Upper lobe of left lung (tissue), 6 donors: ENCODE measurements at regions not wholly inside any gene's neighbourhood (a gene's known extent, or its start where the extent isn't known, plus 50 kb on each side); places are given as distances from the start of the nearest gene placed in this dataset.

Experiments used
- ATAC-seq, 2 donors: fragments of 200-7000 bp; cut with Tn5 transposase; one replicate each; pipeline ENCODE4 v1.9.1; 2022; ENCODE audit warnings: mild to moderate bottlenecking in 2 of 2, moderate library complexity in 2 of 2; ENCODE audit not compliant: low FRiP score in 2 of 2
- DNase-seq, 2 donors: peaks; one replicate each; pipeline ENCODE4 v3.0.0-alpha.2; 2019 to 2020
- H3K27ac ChIP-seq, 4 donors: fragments of 200-600 bp; sonication (generic); one replicate each; pipeline ENCODE4 v1.5.1; 2016 to 2019
- H3K27me3 ChIP-seq, 4 donors: fragments of 200-600 bp; sonication (generic); one replicate each; pipeline ENCODE4 v1.5.1; 2017 to 2019
- H3K36me3 ChIP-seq, 4 donors: fragments of 200-600 bp; sonication (generic); one replicate each; pipeline ENCODE4 v1.5.1; 2016 to 2019
- H3K4me1 ChIP-seq, 4 donors: fragments of 200-600 bp; sonication (generic); one replicate each; pipeline ENCODE4 v1.5.1; 2018 to 2019
- H3K4me3 ChIP-seq, 4 donors: fragments of 200-600 bp; sonication (generic); one replicate each; pipeline ENCODE4 v1.5.1; 2017 to 2019; ENCODE audit warnings: mild to moderate bottlenecking in 2 of 4, moderate library complexity in 1 of 4
- H3K9me3 ChIP-seq, 4 donors: fragments of 200-600 bp; sonication (generic); one replicate each; pipeline ENCODE4 v1.5.1; 2018 to 2019
- CTCF ChIP-seq, 6 experiments: fragments of 450-650 bp in 4 of 6; fragments of 200-600 bp in 2 of 6; sonication (generic) in 2 of 6; IDR thresholded peaks; one replicate each; pipeline ENCODE4 v1.5.1; 2016 to 2019; ENCODE audit warnings: antibody characterized with exemption in 6 of 6
- EP300 ChIP-seq, 4 donors: sonication (generic); formaldehyde crosslinking; IDR thresholded peaks; one replicate each; pipeline ENCODE4 v1.5.1; 2017; ENCODE audit warnings: antibody characterized with exemption in 4 of 4, control low read depth in 2 of 4
- POLR2A ChIP-seq, 4 donors: fragments of 450-650 bp; IDR thresholded peaks; one replicate each; pipeline ENCODE4 v1.5.1; 2016 to 2017; ENCODE audit warnings: antibody characterized with exemption in 4 of 4, mild to moderate bottlenecking in 2 of 4
- POLR2AphosphoS5 ChIP-seq, 2 donors: sonication (generic); formaldehyde crosslinking; IDR thresholded peaks; one replicate each; pipeline ENCODE4 v1.5.1; 2017; ENCODE audit warnings: antibody characterized with exemption in 2 of 2
- WGBS, 2 donors: methylation state at CpG; one replicate each; pipeline ENCODE4 v1.1.5; 2017 to 2018; 5-methylcytosine and 5-hydroxymethylcytosine counted together
- donor health status: DM: no; HTN: no; CAD: no; lungs with moderate emphysema.
- donor health status: DM: no; HTN: yes; CAD: no; lungs with severe emphysema.

- WGBS, 2 donors: 84 to 88% methylated on average over 6 to 10 of the region's 10 CpGs
- ATAC-seq (no peak), DNase-seq (no peak)
Observed at GRCh38 chr11:45551191-45551713, 114.2 kb downstream of the CHST1 start.

GRCh38 chr11:45549257-45549656 is 116.2 kb downstream of the CHST1 start:
- DNase-seq (no peak), ATAC-seq (no peak)
- TF ChIP-seq CTCF (IDR thresholded peaks at IDR 0.05) (no peak), EP300 (IDR thresholded peaks at IDR 0.05) (no peak), POLR2A (IDR thresholded peaks at IDR 0.05) (no peak), POLR2AphosphoS5 (IDR thresholded peaks at IDR 0.05) (no peak)
- H3K4me1 ChIP-seq: no peaks in the 10 kb centered on the region
- H3K4me3 ChIP-seq: no peak overlapping the region
- H3K27ac ChIP-seq: no peak overlapping the region
- H3K9me3 ChIP-seq: no peaks in the 10 kb centered on the region
- H3K36me3 ChIP-seq: no peaks in the 10 kb centered on the region
- no peaks in the 10 kb centered on the region for H3K27me3 ChIP-seq
- 59 to 65% methylated on average over 6 of the region's 6 CpGs for WGBS, 2 donors

More at GRCh38 chr11:45551191-45551713, 114.2 kb downstream of the CHST1 start:
- Histone ChIP-seq H3K27me3 (no peaks in the 10 kb centered on the region), H3K9me3 (no peaks in the 10 kb centered on the region), H3K27ac (no peak overlapping the region), H3K36me3 (no peaks in the 10 kb centered on the region), H3K4me1 (no peaks in the 10 kb centered on the region), H3K4me3 (no peak overlapping the region)
- TF ChIP-seq POLR2AphosphoS5 (IDR thresholded peaks at IDR 0.05) (no peak), POLR2A (IDR thresholded peaks at IDR 0.05) (no peak), EP300 (IDR thresholded peaks at IDR 0.05) (no peak), CTCF (IDR thresholded peaks at IDR 0.05) (no peak)

GRCh38 chr11:45546366-45546765 is 119.1 kb downstream of the CHST1 start:
- TF ChIP-seq EP300 (IDR thresholded peaks at IDR 0.05): no peak
- TF ChIP-seq POLR2AphosphoS5 (IDR thresholded peaks at IDR 0.05): no peak
- TF ChIP-seq POLR2A (IDR thresholded peaks at IDR 0.05): no peak
- TF ChIP-seq CTCF (IDR thresholded peaks at IDR 0.05): no peak
- Histone ChIP-seq H3K9me3 (no peaks in the 10 kb centered on the region), H3K4me3 (no peak overlapping the region), H3K36me3 (no peaks in the 10 kb centered on the region), H3K4me1 (no peaks in the 10 kb centered on the region), H3K27me3 (no peaks in the 10 kb centered on the region), H3K27ac (no peak overlapping the region)
- 64 to 68% methylated on average over 3 of the region's 3 CpGs for WGBS, 2 donors
- DNase-seq (no peak), ATAC-seq (no peak)

GRCh38 chr11:45544826-45545225 is 120.6 kb downstream of the CHST1 start:
- H3K9me3 ChIP-seq: no peaks in the 10 kb centered on the region
- H3K4me1 ChIP-seq: no peaks in the 10 kb centered on the region
- DNase-seq (no peak), ATAC-seq (no peak)
- no peak overlapping the region for H3K4me3 ChIP-seq
- no peaks in the 10 kb centered on the region for H3K36me3 ChIP-seq
- H3K27me3 ChIP-seq: no peaks in the 10 kb centered on the region
- 74 to 79% methylated on average over 4 of the region's 4 CpGs for WGBS, 2 donors
- TF ChIP-seq POLR2A (IDR thresholded peaks at IDR 0.05): no peak
- TF ChIP-seq EP300 (IDR thresholded peaks at IDR 0.05): no peak
- no peak for TF ChIP-seq POLR2AphosphoS5 (IDR thresholded peaks at IDR 0.05)
- TF ChIP-seq CTCF (IDR thresholded peaks at IDR 0.05): no peak
- no peak overlapping the region for H3K27ac ChIP-seq

GRCh38 chr11:45543808-45544422 is 121.5 kb downstream of the CHST1 start:
- no peak overlapping the region for H3K27ac ChIP-seq
- TF ChIP-seq CTCF (IDR thresholded peaks at IDR 0.05) (no peak), EP300 (IDR thresholded peaks at IDR 0.05) (no peak), POLR2A (IDR thresholded peaks at IDR 0.05) (no peak), POLR2AphosphoS5 (IDR thresholded peaks at IDR 0.05) (no peak)
- ATAC-seq: no peak
- H3K27me3 ChIP-seq: no peaks in the 10 kb centered on the region
- no peak for DNase-seq
- no peak overlapping the region for H3K4me3 ChIP-seq
- no peaks in the 10 kb centered on the region for H3K4me1 ChIP-seq
- H3K9me3 ChIP-seq: no peaks in the 10 kb centered on the region
- WGBS, 2 donors: 18 to 36% methylated on average over 5 of the region's 5 CpGs
- no peaks in the 10 kb centered on the region for H3K36me3 ChIP-seq
